Kidney epithelial cell (primary cell): ENCODE measurements at regions not wholly inside any gene's neighbourhood (a gene's known extent, or its start where the extent isn't known, plus 50 kb on each side); places are given as distances from the start of the nearest gene placed in this dataset.
A peak's percentile ranks its signal among the peaks of the same experiment; 100 is the strongest.

Experiments used
- DNase-seq: peaks from one replicate; pipeline ENCODE4 v3.0.0-alpha.2; 2010; ENCODE audit warnings: low read depth
- H3K27me3 ChIP-seq: 2 replicates; pipeline ENCODE4 v1.6.0; 2011; ENCODE audit warnings: low read length; ENCODE audit not compliant: control insufficient read depth, insufficient read depth
- H3K36me3 ChIP-seq: 2 replicates; pipeline ENCODE4 v1.5.1; 2011; ENCODE audit warnings: low read length; ENCODE audit not compliant: control insufficient read depth, insufficient read depth
- H3K4me3 ChIP-seq: 2 replicates; pipeline ENCODE4 v1.5.1; 2011; ENCODE audit warnings: low read depth, mild to moderate bottlenecking, control low read depth, low read length
- CTCF ChIP-seq: IDR thresholded peaks from 2 replicates; pipeline ENCODE4 v1.5.1; 2011; ENCODE audit warnings: mild to moderate bottlenecking, moderate library complexity, low read length, control low read depth, inconsistent platforms; ENCODE audit not compliant: insufficient read depth, poor library complexity, severe bottlenecking

GRCh38 chr6:144345451-144345850, 60.3 kb downstream of the UTRN start:
- Histone ChIP-seq H3K36me3 (no peaks in the 10 kb centered on the region), H3K27me3 (no peaks in the 10 kb centered on the region), H3K4me3 (no peak overlapping the region)
- no peak for DNase-seq
- no peak for TF ChIP-seq CTCF

- H3K27me3 ChIP-seq = no peaks in the 10 kb centered on the region
- no peak for TF ChIP-seq CTCF
- DNase-seq = peak; percentile 50
- no peak overlapping the region for H3K4me3 ChIP-seq
- no peaks in the 10 kb centered on the region for H3K36me3 ChIP-seq
These were observed 61.7 kb downstream of the UTRN start for GRCh38 chr6:144346719-144347447.

- no peak for TF ChIP-seq CTCF
- no peak overlapping the region for H3K4me3 ChIP-seq
- H3K36me3 ChIP-seq = no peaks in the 10 kb centered on the region
- no peak for DNase-seq
- no peaks in the 10 kb centered on the region for H3K27me3 ChIP-seq
These were observed 62.3 kb downstream of the UTRN start for GRCh38 chr6:144347448-144347759.

GRCh38 chr6:144347933-144348332, 62.8 kb downstream of the UTRN start:
- no peaks in the 10 kb centered on the region for H3K27me3 ChIP-seq
- H3K4me3 ChIP-seq = no peak overlapping the region
- TF ChIP-seq CTCF = no peak
- no peak for DNase-seq
- no peaks in the 10 kb centered on the region for H3K36me3 ChIP-seq

GRCh38 chr6:144349690-144350527, 64.8 kb downstream of the UTRN start:
- Histone ChIP-seq H3K27me3 (no peaks in the 10 kb centered on the region), H3K36me3 (no peaks in the 10 kb centered on the region), H3K4me3 (no peak overlapping the region)
- no peak for TF ChIP-seq CTCF
- DNase-seq = peak; percentile 73
